HEK293T (cell line): ENCODE measurements at regions not wholly inside any gene's neighbourhood (a gene's known extent, or its start where the extent isn't known, plus 50 kb on each side); places are given as distances from the start of the nearest gene placed in this dataset.

Experiments used
- CTCF ChIA-PET: fragments of 350-600 bp; formaldehyde crosslinking; extraction: SDS; loops from one replicate; lab custom pipeline; 2021; ENCODE audit warnings: antibody characterized with exemption, inconsistent platforms; lab: Yijun Ruan, JAX
- POLR2A ChIA-PET: fragments of 350-600 bp; formaldehyde crosslinking; extraction: SDS; loops from one replicate; lab custom pipeline; 2020; ENCODE audit warnings: antibody characterized with exemption, inconsistent platforms; lab: Yijun Ruan, JAX
- DNase-seq: peaks from one replicate; pipeline ENCODE4 v3.0.0; 2012; ENCODE audit warnings: mixed read lengths; ENCODE audit errors: extremely low spot score
- ARNT ChIP-seq: fragments of 450-650 bp; IDR thresholded peaks from 2 replicates; pipeline ENCODE4 v1.6.1; 2017; ENCODE audit warnings: mild to moderate bottlenecking
- BHLHE40 ChIP-seq: fragments of 450-650 bp; IDR thresholded peaks from 2 replicates; pipeline ENCODE4 v1.6.1; 2016; ENCODE audit warnings: mild to moderate bottlenecking, moderate library complexity, borderline replicate concordance
- CTBP1 ChIP-seq: fragments of 450-650 bp; IDR thresholded peaks from 2 replicates; pipeline ENCODE4 v1.6.1; 2016; ENCODE audit warnings: borderline replicate concordance
- ELF4 ChIP-seq: fragments of 450-650 bp; IDR thresholded peaks from 2 replicates; pipeline ENCODE4 v1.6.1; 2017; ENCODE audit warnings: antibody characterized with exemption
- FOXA1 ChIP-seq: fragments of 450-650 bp; IDR thresholded peaks from 2 replicates; pipeline ENCODE4 v1.6.1; 2016; ENCODE audit warnings: mild to moderate bottlenecking
- FOXK2 ChIP-seq: fragments of 450-650 bp; IDR thresholded peaks from 2 replicates; pipeline ENCODE4 v1.6.1; 2016; ENCODE audit warnings: mild to moderate bottlenecking
- FOXM1 ChIP-seq: fragments of 450-650 bp; IDR thresholded peaks from 2 replicates; pipeline ENCODE4 v1.6.1; 2017; ENCODE audit warnings: mild to moderate bottlenecking, borderline replicate concordance
- HDGF ChIP-seq: fragments of 450-650 bp; IDR thresholded peaks from 2 replicates; pipeline ENCODE4 v1.6.1; 2017; ENCODE audit warnings: antibody characterized with exemption, borderline replicate concordance
- L3MBTL2 ChIP-seq: fragments of 450-650 bp; conservative IDR thresholded peaks from 2 replicates; pipeline ENCODE4 v1.6.1; 2016; ENCODE audit warnings: mild to moderate bottlenecking
- LEF1 ChIP-seq: fragments of 450-650 bp; IDR thresholded peaks from 2 replicates; pipeline ENCODE4 v1.6.1; 2017; ENCODE audit warnings: mild to moderate bottlenecking, borderline replicate concordance
- NFRKB ChIP-seq: fragments of 450-650 bp; IDR thresholded peaks from 2 replicates; pipeline ENCODE4 v1.6.1; 2016; ENCODE audit warnings: mild to moderate bottlenecking, moderate library complexity
- PKNOX1 ChIP-seq: fragments of 450-650 bp; IDR thresholded peaks from 2 replicates; pipeline ENCODE4 v1.6.1; 2016
- SP1 ChIP-seq: fragments of 450-650 bp; IDR thresholded peaks from 2 replicates; pipeline ENCODE4 v1.6.1; 2017
- SUZ12 ChIP-seq: fragments of 450-650 bp; IDR thresholded peaks from 2 replicates; pipeline ENCODE4 v1.6.1; 2016; ENCODE audit warnings: mild to moderate bottlenecking
- TARDBP ChIP-seq: fragments of 450-650 bp; IDR thresholded peaks from 2 replicates; pipeline ENCODE4 v1.6.1; 2016
- ZNF384 ChIP-seq: fragments of 450-650 bp; IDR thresholded peaks from 2 replicates; pipeline ENCODE4 v1.6.1; 2016

GRCh38 chr16:20243731-20244281, 83.5 kb downstream of the GP2 start:
- no peak for DNase-seq
- ChIA-PET POLR2A (no interaction called here), CTCF (no interaction called here)
- TF ChIP-seq ARNT (no peak), NFRKB (no peak), BHLHE40 (no peak), ZNF384 (no peak), FOXM1 (no peak)

- DNase-seq, result no peak
- TF ChIP-seq ZNF384 (no peak), ARNT (no peak), FOXA1 (no peak), SP1 (no peak), LEF1 (no peak), FOXK2 (no peak), FOXM1 (no peak), BHLHE40 (no peak), NFRKB (no peak)
- ChIA-PET POLR2A (no interaction called here), CTCF (no interaction called here)
These were observed 84.6 kb downstream of the GP2 start for GRCh38 chr16:20242568-20243255.

GRCh38 chr16:20241321-20241720, 86.0 kb downstream of the GP2 start:
- no peak for DNase-seq
- ChIA-PET CTCF (no interaction called here), POLR2A (no interaction called here)
- TF ChIP-seq L3MBTL2 (no peak), ELF4 (no peak), ZNF384 (no peak), SP1 (no peak)

- POLR2A ChIA-PET, result no interaction called here
- TF ChIP-seq NFRKB, result no peak
- no peak for TF ChIP-seq ZNF384
- TF ChIP-seq ELF4, result no peak
- TF ChIP-seq PKNOX1, result no peak
- TF ChIP-seq BHLHE40, result no peak
- no peak for TF ChIP-seq CTBP1
- no peak for TF ChIP-seq HDGF
- no peak for TF ChIP-seq TARDBP
- TF ChIP-seq LEF1, result no peak
- no peak for TF ChIP-seq SP1
- no peak for TF ChIP-seq L3MBTL2
- no peak for TF ChIP-seq FOXK2
- no peak for TF ChIP-seq FOXM1
- TF ChIP-seq SUZ12, result no peak
- TF ChIP-seq FOXA1, result no peak
- TF ChIP-seq ARNT, result no peak
- CTCF ChIA-PET, result no interaction called here
- DNase-seq, result no peak
These were observed 90.6 kb downstream of the GP2 start for GRCh38 chr16:20236579-20237289.

- POLR2A ChIA-PET, result no interaction called here
- no peak for DNase-seq
- CTCF ChIA-PET, result no interaction called here
- TF ChIP-seq ELF4 (no peak), SP1 (no peak), L3MBTL2 (no peak), FOXA1 (no peak), BHLHE40 (no peak), ZNF384 (no peak), ARNT (no peak), HDGF (no peak), TARDBP (no peak), SUZ12 (no peak), NFRKB (no peak), FOXM1 (no peak), LEF1 (no peak), CTBP1 (no peak), FOXK2 (no peak), PKNOX1 (no peak)
These were observed 102.0 kb downstream of the GP2 start for GRCh38 chr16:20225228-20225733.

- TF ChIP-seq FOXA1 (no peak), LEF1 (no peak), HDGF (no peak), ZNF384 (no peak), ARNT (no peak), TARDBP (no peak), CTBP1 (no peak), ELF4 (no peak), SP1 (no peak)
- ChIA-PET CTCF (no interaction called here), POLR2A (no interaction called here)
- DNase-seq, result no peak
These were observed 106.1 kb downstream of the GP2 start for GRCh38 chr16:20221208-20221607.

GRCh38 chr16:20218093-20218492, 109.2 kb downstream of the GP2 start:
- TF ChIP-seq NFRKB (no peak), FOXM1 (no peak), BHLHE40 (no peak), SP1 (no peak), ZNF384 (no peak), CTBP1 (no peak), TARDBP (no peak)
- ChIA-PET POLR2A (no interaction called here), CTCF (no interaction called here)
- no peak for DNase-seq
